Astrocyte of the hippocampus (primary cell): ENCODE measurements at regions not wholly inside any gene's neighbourhood (a gene's known extent, or its start where the extent isn't known, plus 50 kb on each side); places are given as distances from the start of the nearest gene placed in this dataset.
"Not testable (repeated sequence)": the region's sequence is repeated elsewhere in the genome, so short reads cannot be mapped to it uniquely, and the experiment has no call there.

Experiments used
- DNase-seq: peaks from one replicate; pipeline ENCODE4 v3.0.0; 2011; ENCODE audit warnings: low read depth, low spot score

- DNase-seq, result no peak
Observed at GRCh38 chr3:153370680-153371079, 208.7 kb downstream of the RAP2B start.

- no peak for DNase-seq
Observed at GRCh38 chr3:153372326-153372725, 210.3 kb downstream of the RAP2B start.

GRCh38 chr3:153373606-153374005 lies 211.6 kb downstream of the RAP2B start:
- no peak for DNase-seq

- DNase-seq, result not testable (repeated sequence)
Observed at GRCh38 chr3:153378366-153378765, 216.3 kb downstream of the RAP2B start.

- DNase-seq, result peak; percentile 12
Observed at GRCh38 chr3:153379516-153379915, 217.5 kb downstream of the RAP2B start.

GRCh38 chr3:153385343-153385742 lies 223.3 kb downstream of the RAP2B start:
- no peak for DNase-seq

- no peak for DNase-seq
Observed at GRCh38 chr3:153392363-153392762, 230.3 kb downstream of the RAP2B start.

- DNase-seq, result no peak
Observed at GRCh38 chr3:153394017-153394416, 232.0 kb downstream of the RAP2B start.

GRCh38 chr3:153396581-153396980 lies 234.6 kb downstream of the RAP2B start:
- no peak for DNase-seq

GRCh38 chr3:153397794-153398193 lies 235.8 kb downstream of the RAP2B start:
- no peak for DNase-seq

- DNase-seq, result no peak
Observed at GRCh38 chr3:153399636-153400035, 237.6 kb downstream of the RAP2B start.

- no peak for DNase-seq
Observed at GRCh38 chr3:153400641-153401040, 238.6 kb downstream of the RAP2B start.

- DNase-seq, result no peak
Observed at GRCh38 chr3:153404157-153404556, 242.1 kb downstream of the RAP2B start.

- DNase-seq, result not testable (repeated sequence)
Observed at GRCh38 chr3:153405320-153405719, 243.3 kb downstream of the RAP2B start.

GRCh38 chr3:153410517-153410916 lies 248.5 kb downstream of the RAP2B start:
- DNase-seq, result no peak

- peak; percentile 15 for DNase-seq
Observed at GRCh38 chr3:153414982-153415381, 253.0 kb downstream of the RAP2B start.

GRCh38 chr3:153422314-153422713 lies 260.3 kb downstream of the RAP2B start:
- no peak for DNase-seq

- DNase-seq, result not testable (repeated sequence)
Observed at GRCh38 chr3:153423820-153424219, 261.8 kb downstream of the RAP2B start.

GRCh38 chr3:153426344-153426743 lies 264.3 kb downstream of the RAP2B start:
- no peak for DNase-seq

- no peak for DNase-seq
Observed at GRCh38 chr3:153426803-153427202, 264.8 kb downstream of the RAP2B start.

- no peak for DNase-seq
Observed at GRCh38 chr3:153429821-153430220, 267.8 kb downstream of the RAP2B start.

GRCh38 chr3:153431076-153431475 lies 269.1 kb downstream of the RAP2B start:
- no peak for DNase-seq

GRCh38 chr3:153437666-153438065 lies 275.6 kb downstream of the RAP2B start:
- no peak for DNase-seq

- no peak for DNase-seq
Observed at GRCh38 chr3:153438271-153438670, 276.2 kb downstream of the RAP2B start.

- DNase-seq, result no peak
Observed at GRCh38 chr3:153439780-153440179, 277.8 kb downstream of the RAP2B start.
